HG03439 (cell line): ENCODE measurements at regions not wholly inside any gene's neighbourhood (a gene's known extent, or its start where the extent isn't known, plus 50 kb on each side); places are given as distances from the start of the nearest gene placed in this dataset.

Source experiments
- ATAC-seq: cut with Tn5 transposase; IDR thresholded peaks from one replicate; pipeline ENCODE4 v1.9.1; 2021; ENCODE audit warnings: mild to moderate bottlenecking, moderate library complexity; ENCODE audit not compliant: unreplicated experiment

DNA sequence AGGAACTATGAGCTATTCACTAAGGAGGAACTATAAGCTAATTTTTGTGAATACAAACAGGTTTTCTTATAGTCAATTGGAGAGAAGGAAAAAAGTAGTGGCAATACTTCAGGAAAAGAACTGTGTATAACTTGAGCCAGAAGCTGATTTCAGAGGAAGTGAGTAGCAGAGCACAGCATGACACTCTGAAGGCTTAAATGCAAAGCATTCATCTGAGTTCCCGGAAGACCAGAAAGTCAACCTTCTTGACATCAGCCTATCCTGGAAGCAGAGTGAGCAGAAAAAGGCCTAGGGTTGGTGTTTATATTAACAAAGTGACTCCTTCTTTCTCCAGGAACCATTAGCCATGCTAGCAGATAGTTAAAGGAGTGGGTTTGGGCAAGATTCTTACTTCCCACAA, 545.2 kb downstream of the MRPL39 start:
- no peak for ATAC-seq

DNA sequence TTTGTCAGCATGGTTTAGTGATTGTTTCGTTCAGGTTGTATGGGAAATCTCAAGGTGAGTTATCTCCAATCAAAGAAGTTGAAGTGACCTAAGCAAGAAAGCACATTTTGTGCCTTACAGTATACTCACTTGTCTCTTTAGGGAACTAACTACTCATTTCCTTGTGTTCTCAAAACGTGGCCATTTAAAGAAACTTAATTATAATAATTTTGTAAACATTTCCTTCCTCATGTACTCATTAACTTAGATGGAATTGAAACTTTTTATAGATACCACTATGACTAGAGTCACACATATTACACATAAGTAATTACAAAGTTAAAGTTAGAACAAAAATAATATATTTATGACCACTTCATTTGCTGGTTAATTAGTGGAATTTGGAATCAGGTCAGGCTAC, 552.6 kb downstream of the MRPL39 start:
- no peak for ATAC-seq

DNA sequence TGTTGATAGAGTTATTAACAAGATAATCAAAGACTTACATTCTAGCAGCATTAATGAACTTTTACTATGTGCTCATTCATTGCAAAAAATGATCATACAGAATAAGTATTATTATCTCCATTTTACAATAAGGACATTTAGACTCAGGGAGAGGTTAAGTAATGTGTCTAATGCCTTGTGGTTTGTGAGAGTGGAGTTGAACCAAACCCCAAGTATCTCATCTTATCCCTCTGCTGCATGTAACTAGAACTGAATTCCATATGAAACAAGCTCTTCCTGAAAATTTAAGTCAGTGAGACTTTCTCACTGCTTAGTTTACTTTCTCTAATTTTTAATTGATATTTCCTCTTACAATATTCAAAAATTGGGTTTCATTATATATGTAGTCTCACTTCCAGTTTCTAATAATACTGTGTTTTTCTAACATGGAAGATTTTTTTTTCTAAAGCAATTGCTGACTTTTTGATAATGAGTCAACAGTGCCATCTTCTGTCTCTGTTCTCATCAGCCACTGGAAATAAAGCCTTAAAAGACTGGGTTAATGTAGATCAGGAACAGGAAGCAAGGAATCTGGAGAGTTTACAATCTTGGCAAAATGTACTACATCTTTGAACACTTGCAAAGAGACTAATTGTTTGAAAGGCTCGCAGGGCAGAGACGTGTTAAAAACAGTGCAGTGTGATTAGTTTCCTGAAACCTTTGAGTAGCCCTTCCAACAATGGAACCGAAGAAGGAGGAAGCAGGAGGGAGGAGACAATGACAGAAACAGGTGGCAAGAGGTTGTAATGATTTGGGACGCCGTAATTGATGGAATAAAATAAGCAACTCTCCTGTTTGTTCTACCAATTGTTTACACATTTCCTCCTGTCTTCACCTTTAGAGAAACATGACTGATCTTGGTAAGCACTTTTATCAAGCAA, 567.6 kb downstream of the MRPL39 start:
- peak; percentile 95 for ATAC-seq

DNA sequence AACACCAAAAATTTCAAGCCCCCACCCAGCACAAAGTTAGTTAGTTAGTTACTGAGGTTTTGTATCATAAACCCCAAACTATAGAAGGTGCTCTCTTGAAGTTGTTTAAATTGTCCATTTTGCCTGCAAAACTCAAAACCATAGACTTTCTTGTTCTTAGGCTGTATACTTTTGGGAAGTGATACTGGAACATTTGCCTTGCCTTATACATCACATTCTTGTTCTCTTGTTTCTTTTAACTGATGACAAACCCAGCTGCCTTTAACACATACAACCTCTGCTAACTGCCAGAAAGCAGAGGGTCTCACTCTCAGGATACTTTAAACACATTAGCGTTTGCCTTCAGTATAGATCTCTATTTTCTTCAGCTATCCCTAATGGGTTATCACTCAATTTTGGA, 570.5 kb downstream of the MRPL39 start:
- ATAC-seq = no peak

DNA sequence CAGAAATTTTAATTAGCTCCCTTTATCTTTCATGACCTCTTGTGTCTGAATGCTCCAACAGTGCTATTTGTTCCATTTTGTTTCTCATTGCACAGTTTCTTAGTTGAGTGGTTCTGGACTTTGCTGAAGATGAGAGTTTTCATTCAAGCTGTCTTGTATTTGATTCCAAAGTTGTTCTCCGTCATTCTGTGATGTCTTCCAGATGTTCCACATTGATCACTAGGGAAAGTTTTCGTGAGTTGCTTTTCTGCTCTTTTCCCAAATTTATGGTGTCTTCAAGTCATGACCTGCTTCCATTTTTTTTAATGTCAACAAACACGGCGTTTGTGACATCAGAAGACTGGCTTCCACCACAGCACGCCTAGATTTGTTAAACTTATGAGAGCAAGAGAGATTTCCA, 575.5 kb downstream of the MRPL39 start:
- ATAC-seq = no peak

DNA sequence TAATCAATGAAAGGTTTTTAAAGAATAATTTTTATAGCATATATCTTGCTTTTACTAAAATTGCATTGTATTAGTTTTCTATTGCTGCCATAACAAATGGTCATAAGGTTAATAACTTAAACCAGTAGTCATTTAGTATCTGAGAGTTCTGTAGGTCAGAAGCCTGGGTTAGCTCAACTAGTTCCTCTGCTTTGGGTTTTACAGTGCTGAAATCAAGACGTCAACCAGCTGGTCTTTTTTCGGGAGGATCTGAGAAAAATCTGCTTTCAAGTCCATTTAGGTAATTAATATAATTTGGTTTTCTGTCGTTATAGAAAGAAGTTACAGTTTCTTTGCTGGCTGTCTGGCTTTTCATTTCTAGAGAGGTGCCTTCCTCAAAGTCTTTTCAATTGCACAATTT, 577.7 kb downstream of the MRPL39 start:
- no peak for ATAC-seq

DNA sequence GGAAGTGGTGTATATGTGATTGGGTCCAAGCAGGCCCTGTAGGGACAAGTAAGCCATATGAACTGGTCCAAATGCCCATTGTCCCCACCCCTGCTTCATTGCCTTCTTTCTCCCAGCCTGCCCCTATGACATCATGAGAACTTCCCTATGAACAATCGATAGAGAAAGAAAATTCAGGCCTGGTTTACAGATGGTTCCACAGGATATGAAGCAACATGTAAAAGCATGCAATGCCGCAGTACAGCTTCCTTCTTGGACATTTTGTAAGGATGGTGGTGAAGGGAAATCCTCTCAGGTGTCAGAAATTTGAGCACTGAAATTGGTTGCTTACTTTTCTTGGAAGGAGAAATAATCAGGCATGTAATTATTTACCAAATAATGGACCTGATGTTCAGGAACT, 581.7 kb downstream of the MRPL39 start:
- no peak for ATAC-seq

DNA sequence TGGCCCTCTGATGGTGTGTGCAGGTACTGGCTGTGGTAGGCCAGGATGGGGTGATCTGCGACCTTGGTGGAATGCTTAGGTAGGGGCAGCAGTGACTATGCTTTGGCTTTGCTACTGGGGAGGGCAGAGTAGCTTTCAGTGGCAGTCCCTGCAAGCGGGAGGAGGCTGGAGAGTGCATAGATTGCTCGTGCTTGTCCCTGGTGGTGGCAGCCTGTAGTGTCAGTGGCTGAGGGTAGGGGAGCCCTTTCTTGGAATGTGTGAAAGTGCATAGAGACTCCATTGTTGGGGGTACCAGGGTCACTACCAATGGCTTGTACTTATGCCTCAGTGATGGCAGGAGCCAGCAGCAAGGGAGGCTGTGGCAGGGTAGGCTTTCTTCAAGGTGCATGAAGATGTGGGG, 582.6 kb downstream of the MRPL39 start:
- no peak for ATAC-seq

DNA sequence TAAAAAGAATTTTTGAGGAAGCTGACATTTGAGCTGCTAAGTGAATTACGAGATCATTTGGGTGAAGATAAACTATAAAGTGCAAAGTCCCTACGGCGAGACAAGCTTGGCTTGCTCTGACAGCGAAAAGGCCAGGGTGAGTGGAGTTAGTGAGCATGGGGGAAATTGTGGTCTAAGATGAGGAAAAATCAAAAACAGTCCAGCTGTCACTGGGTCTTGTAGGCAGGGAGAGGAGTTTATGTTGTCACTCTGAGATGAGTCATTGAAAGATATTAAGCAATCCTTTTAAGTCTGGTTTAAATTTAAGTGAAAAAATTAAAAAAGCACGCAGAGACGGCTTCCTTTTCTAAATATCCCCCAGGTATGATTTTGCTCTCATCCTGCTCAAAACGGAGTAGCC, 601.9 kb downstream of the MRPL39 start:
- ATAC-seq = no peak

DNA sequence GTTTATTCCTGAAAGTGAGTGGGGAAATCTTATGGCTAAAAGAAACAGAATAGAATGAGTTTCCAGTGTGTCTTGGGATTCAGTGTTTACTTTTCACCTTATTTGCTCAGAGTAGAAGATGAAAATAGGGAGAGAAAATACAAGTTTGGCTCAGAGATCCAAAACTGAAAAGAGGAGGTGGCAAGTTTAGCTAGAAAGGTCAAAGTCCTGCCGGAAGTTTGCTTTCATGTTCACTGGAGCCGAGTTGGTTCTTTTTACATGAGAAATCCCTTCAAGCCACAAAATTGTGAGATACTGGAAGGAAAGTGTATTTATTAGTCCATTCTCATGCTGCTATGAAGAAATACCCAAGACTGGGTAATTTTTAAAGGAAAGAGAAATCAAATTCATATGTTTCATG, 604.6 kb downstream of the MRPL39 start:
- ATAC-seq = no peak

DNA sequence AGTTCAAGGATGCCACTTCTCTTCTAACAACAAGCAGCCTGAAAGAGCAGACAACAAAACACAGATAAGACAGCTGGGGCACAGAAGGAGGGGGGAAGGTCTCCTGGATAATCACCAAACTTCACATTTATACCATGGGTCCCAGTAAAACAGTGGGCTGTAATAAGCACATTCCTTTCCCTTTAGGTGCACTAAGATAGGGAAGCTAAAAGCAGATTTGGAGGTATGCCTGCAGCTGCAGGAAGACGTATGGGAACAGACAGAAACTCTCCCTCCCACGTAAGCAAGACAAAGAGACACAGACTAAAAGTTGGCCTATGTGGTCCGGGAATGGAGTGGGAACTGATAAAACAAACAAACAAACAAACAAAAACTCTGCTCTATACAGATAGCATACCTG, 612.1 kb downstream of the MRPL39 start:
- no peak for ATAC-seq

DNA sequence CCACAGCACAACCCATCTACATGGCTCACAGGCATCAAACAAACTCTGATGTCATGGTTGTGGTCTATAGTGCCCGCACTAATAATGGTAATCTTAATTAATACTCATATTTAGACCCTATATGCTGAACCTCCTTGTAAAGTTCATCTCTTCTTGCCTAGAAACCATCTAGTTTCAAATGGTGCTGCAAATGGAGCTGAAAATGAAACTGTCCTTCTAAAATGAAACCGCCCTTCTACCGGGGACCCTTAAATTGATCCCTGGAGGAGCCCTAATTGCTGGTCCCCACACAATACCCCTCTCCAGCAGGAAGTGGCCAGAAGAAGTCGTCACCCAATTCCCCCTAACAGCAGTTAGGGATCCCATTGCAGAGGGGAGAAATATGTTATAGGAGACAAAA, 612.6 kb downstream of the MRPL39 start:
- no peak for ATAC-seq

DNA sequence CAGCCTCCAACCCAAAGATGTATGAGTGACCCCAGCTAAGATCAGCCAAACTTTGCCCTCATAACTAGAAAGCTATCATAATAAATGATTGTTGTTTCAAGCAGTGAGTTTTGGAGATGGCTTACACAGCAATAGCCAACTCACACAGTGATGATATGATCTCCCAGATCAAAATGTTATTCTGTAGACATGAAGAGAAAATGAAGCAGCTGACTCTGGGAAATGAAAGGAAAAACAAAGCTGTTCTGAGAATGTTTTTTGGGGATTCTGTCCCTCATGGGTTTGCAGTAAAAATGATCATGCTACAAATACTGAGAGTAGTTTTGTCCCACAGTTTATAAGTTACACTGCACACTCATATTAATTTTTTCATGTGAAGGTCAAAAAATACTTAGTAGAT, 617.8 kb downstream of the MRPL39 start:
- no peak for ATAC-seq

DNA sequence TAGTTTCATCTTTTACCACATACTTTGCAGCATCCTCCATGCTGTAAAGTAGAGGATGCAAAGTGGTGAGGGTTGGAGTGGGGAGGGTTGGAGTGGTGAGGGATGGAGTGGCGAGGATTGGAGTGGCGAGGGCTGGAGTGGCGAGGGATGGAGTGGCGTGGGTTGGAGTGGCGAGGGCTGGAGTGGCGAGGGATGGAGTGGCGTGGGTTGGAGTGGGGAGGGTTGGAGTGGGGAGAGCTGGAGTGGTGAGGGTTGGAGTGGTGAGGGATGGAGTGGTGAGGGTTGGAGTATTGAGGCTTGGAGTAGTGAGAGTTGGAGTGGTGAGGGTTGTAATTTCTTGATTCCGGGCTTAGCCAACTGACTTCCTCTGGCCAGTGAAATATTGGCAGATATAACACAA, 618.3 kb downstream of the MRPL39 start:
- no peak for ATAC-seq

DNA sequence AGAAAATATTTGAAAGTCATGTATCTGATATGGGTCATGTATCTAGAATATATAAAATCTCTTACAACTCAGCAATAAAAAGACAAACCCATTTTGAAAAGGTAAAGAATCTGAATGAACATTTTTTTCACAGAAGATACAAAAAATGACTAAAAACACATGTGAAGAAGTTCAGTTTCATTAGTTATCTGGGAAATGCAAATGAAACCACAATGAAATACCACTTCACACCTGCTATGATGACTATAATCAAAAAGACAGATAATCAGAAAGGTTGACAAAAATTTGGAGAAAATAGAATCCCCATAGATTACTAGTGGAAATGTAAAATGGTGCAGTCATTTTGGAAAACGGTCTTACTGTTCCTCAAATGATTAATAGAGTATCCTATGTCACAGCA, 631.0 kb downstream of the MRPL39 start:
- ATAC-seq = peak; percentile 75

DNA sequence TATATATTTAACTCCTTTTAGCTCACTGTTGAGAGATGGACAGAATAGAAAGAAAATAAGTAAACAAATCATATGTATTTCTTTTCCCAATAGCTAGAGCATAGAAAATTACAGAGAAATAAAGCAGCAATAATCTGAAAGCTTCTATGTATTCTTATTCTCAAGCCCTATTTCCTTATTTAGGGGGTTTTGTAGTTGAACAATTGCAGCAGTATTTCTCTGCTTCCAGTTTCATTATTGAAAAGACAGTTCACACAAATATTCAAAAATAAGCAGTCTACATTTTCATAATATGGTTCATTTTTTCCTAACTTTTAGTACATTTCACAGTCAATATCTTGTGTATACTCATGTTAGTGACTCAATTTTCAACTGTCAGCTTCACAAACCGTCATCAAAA, 638.2 kb downstream of the MRPL39 start:
- ATAC-seq = no peak

DNA sequence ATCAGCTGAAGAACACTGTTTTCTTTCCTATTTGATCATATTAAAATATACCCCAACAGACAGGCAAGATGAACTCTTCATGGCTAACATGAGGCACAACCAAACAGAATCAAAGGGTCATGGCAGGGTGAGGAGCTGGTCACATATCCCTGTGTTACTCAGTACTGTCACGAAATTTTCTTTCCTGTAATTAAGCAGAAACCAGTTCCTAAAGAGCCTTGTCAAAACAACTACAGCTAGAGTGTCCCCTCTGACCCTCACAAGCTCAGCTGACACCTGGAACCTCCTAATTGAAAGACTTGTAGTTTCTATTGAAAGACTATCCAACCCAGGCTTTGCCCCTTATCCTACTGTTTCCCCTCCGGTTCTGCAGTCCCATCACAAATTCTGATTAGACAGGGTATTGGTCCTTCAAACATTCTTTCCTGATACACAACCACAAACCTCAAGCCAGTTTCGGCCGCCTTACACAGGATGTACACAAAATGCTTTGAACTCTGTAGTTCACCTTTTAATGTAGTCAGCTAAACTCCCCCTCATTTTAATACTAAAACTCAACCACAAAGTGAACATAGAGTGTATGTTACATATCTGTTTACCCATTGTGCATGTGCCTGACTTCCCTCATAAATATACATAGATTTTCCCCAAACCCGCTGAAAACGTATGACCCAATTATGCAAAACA, 651.9 kb downstream of the MRPL39 start:
- peak; percentile 96 for ATAC-seq

DNA sequence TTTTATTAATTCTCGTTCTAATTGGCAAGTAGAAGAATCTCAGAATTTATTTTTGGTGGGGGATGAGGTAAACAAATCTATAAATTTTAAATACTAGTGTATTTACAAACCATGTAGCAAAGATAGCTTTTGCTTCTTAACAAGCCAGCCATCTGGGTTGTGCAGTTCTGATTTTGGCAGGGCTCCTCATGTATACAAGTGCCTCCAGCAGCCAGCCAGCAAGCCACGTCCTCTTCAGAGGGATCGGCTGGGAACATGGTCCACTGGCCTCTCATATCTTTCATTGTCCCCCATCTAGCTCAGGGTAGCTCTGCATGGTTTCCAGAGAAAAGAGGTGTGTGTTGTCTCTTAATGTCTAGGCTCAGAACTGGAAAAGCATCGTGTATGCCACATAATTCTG, 659.1 kb downstream of the MRPL39 start:
- no peak for ATAC-seq

DNA sequence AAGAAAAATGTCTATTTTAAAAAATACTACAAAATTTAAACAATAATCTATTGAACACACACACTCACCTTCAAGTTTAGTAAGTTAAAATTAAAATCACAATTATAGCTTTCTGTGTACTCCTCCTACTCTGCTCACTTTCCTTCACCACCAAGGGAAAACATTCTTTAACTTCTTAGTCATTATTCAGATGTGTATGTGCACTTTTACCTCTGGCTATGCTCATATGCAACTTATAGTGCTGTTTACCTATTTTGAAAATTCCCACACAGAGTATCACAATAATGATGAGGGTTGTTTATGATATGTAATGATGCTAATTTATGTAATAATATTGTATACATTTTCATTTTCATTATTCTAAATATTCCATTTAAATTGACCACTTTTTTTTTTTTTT, 661.4 kb downstream of the MRPL39 start:
- ATAC-seq = no peak

DNA sequence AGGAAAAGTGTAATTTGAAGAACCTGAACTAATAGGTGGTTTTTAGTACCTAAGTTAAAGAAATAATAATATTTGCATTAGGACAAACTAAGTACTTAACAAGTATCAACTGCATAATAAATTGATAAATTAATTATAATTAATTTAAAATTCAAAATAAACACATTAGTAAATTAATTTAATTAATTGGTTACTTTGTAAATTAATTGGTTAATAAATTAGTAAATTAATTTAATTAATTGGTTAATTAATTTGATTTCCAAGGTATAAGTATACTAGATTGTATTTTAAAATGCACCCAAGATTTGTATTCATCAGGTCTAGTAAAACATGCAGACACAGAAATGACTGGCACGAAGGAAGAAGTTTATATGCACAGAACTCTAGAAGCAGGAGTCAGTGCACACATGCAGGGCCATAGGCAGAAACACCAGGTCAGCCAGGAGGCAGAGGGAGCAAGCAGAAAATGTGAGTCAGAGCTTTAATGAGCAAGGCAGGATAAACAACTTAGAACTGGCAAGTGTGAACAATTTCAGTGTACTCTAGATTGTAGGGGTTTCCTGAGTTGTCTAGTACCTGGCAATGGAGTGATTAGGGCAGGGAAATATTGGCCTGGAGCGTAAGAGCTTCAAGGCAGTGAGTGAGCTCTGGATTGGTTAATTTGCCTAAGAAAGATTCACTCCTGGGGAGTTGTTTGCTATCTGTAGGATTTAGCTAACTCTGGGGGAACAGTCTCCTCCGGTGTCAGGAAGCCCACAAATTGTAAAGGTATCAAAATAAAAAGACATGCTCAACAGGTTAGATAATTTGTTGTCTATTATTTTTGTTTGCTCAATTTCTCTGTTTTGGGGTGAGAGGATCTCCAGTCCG, 665.7 kb downstream of the MRPL39 start:
- ATAC-seq = no peak

DNA sequence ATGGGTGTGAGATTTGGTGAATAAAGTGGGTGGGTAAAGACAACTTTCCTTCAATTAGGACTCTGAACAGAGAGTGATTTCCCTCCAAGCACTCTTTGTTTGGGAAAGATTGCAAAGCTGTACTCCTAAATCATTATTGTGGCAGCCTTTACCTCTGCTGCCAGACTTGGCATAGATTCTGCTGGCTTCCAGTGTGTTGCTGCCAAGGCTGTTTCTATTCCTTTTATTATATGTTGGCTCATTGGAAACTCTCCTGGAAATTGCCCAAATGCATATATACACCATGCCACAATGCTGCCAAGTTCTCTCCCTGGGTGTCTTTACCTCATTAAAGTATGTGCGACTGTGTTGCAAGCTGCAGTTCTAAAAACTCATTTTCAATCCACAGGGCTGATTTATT, 668.0 kb downstream of the MRPL39 start:
- ATAC-seq = no peak
